Nephron (organoid): ENCODE measurements at regions not wholly inside any gene's neighbourhood (a gene's known extent, or its start where the extent isn't known, plus 50 kb on each side); places are given as distances from the start of the nearest gene placed in this dataset.

Experiments used
- H3K27ac Mint-ChIP-seq, 3 experiments: 2 replicates each; pipeline ENCODE4 v1.8.0; 2020; ENCODE audit warnings: mixed read lengths in 3 of 3, mild to moderate bottlenecking in 2 of 3, moderate library complexity in 1 of 3
- H3K27me3 Mint-ChIP-seq: 2 replicates; pipeline ENCODE4 v1.8.0; 2021; ENCODE audit warnings: low read depth, mild to moderate bottlenecking, moderate library complexity, mixed read lengths
- H3K36me3 Mint-ChIP-seq: 2 replicates; pipeline ENCODE4 v1.8.0; 2020; ENCODE audit warnings: low read depth, mixed read lengths
- H3K4me1 Mint-ChIP-seq: 2 replicates; pipeline ENCODE4 v1.8.0; 2020; ENCODE audit warnings: mixed read lengths
- H3K4me3 Mint-ChIP-seq, 3 experiments: 2 replicates each; pipeline ENCODE4 v1.8.0; 2020; ENCODE audit warnings: mild to moderate bottlenecking in 3 of 3, mixed read lengths in 3 of 3, moderate library complexity in 2 of 3
- H3K9me3 Mint-ChIP-seq: 2 replicates; pipeline ENCODE4 v1.8.0; 2020; ENCODE audit warnings: mixed read lengths
- TF ChIP-seq, protein P1 (sequence below), 3 experiments: fragments of 200-600 bp; sonication (generic); IDR thresholded peaks; one replicate each; pipeline ENCODE4 v1.5.0; 2021; ENCODE audit warnings: antibody characterized with exemption in 3 of 3; ENCODE audit not compliant: unreplicated experiment in 3 of 3

GRCh38 chr5:56608217-56608925 is 207.0 kb upstream of the MAP3K1 start:
- peak overlapping the region in 1 of 3 experiments; percentile 66 for H3K27ac Mint-ChIP-seq
- peaks cover 12% of the 10 kb centered on the region for H3K36me3 Mint-ChIP-seq
- no peak overlapping the region for H3K4me3 Mint-ChIP-seq
- TF ChIP-seq, protein P1, sequence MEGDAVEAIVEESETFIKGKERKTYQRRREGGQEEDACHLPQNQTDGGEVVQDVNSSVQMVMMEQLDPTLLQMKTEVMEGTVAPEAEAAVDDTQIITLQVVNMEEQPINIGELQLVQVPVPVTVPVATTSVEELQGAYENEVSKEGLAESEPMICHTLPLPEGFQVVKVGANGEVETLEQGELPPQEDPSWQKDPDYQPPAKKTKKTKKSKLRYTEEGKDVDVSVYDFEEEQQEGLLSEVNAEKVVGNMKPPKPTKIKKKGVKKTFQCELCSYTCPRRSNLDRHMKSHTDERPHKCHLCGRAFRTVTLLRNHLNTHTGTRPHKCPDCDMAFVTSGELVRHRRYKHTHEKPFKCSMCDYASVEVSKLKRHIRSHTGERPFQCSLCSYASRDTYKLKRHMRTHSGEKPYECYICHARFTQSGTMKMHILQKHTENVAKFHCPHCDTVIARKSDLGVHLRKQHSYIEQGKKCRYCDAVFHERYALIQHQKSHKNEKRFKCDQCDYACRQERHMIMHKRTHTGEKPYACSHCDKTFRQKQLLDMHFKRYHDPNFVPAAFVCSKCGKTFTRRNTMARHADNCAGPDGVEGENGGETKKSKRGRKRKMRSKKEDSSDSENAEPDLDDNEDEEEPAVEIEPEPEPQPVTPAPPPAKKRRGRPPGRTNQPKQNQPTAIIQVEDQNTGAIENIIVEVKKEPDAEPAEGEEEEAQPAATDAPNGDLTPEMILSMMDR (IDR thresholded peaks at IDR 0.05; ENCODE audit: unreplicated experiment in 3 of 3), result no peak
- peaks cover 21% of the 10 kb centered on the region for H3K9me3 Mint-ChIP-seq
- H3K27me3 Mint-ChIP-seq, result peaks cover 6% of the 10 kb centered on the region
- peaks cover 14% of the 10 kb centered on the region for H3K4me1 Mint-ChIP-seq

GRCh38 chr5:56607551-56607950 is 207.8 kb upstream of the MAP3K1 start:
- no peak overlapping the region for H3K4me3 Mint-ChIP-seq
- TF ChIP-seq, protein P1 (IDR thresholded peaks at IDR 0.05; ENCODE audit: unreplicated experiment in 3 of 3), result no peak
- peaks cover 6% of the 10 kb centered on the region for H3K27me3 Mint-ChIP-seq
- peaks cover 14% of the 10 kb centered on the region for H3K4me1 Mint-ChIP-seq
- peak overlapping the region; percentile 26 to 66 (median 62) for H3K27ac Mint-ChIP-seq
- peaks cover 14% of the 10 kb centered on the region for H3K9me3 Mint-ChIP-seq
- H3K36me3 Mint-ChIP-seq, result peaks cover 12% of the 10 kb centered on the region

- H3K4me1 Mint-ChIP-seq, result peaks cover 14% of the 10 kb centered on the region
- H3K27ac Mint-ChIP-seq, result peak overlapping the region in 2 of 3 experiments; percentile 62 to 66
- H3K9me3 Mint-ChIP-seq, result peaks cover 13% of the 10 kb centered on the region
These were observed 208.3 kb upstream of the MAP3K1 start for GRCh38 chr5:56607074-56607473.

GRCh38 chr5:56606192-56606591 is 209.2 kb upstream of the MAP3K1 start:
- no peak overlapping the region for H3K4me3 Mint-ChIP-seq
- H3K9me3 Mint-ChIP-seq, result peaks cover 6% of the 10 kb centered on the region
- H3K27ac Mint-ChIP-seq, result no peak overlapping the region
- H3K36me3 Mint-ChIP-seq, result peaks cover 9% of the 10 kb centered on the region
- TF ChIP-seq, protein P1 (IDR thresholded peaks at IDR 0.05; ENCODE audit: unreplicated experiment in 3 of 3), result no peak
- peaks cover 6% of the 10 kb centered on the region for H3K27me3 Mint-ChIP-seq
- H3K4me1 Mint-ChIP-seq, result peaks cover 20% of the 10 kb centered on the region

More at GRCh38 chr5:56607074-56607473, 208.3 kb upstream of the MAP3K1 start:
- TF ChIP-seq, protein P1 (IDR thresholded peaks at IDR 0.05; ENCODE audit: unreplicated experiment in 3 of 3), result no peak
- H3K4me3 Mint-ChIP-seq, result no peak overlapping the region
- H3K36me3 Mint-ChIP-seq, result peaks cover 12% of the 10 kb centered on the region
- H3K27me3 Mint-ChIP-seq, result peaks cover 6% of the 10 kb centered on the region

- Mint-ChIP-seq H3K27me3 (peaks cover 6% of the 10 kb centered on the region), H3K4me3 (no peak overlapping the region), H3K4me1 (peaks cover 23% of the 10 kb centered on the region), H3K9me3 (no peaks in the 10 kb centered on the region), H3K36me3 (peaks cover under 1% of the 10 kb centered on the region), H3K27ac (no peak overlapping the region)
- TF ChIP-seq, protein P1 (IDR thresholded peaks at IDR 0.05; ENCODE audit: unreplicated experiment in 3 of 3), result no peak
These were observed 210.1 kb upstream of the MAP3K1 start for GRCh38 chr5:56605231-56605630.

DNA sequence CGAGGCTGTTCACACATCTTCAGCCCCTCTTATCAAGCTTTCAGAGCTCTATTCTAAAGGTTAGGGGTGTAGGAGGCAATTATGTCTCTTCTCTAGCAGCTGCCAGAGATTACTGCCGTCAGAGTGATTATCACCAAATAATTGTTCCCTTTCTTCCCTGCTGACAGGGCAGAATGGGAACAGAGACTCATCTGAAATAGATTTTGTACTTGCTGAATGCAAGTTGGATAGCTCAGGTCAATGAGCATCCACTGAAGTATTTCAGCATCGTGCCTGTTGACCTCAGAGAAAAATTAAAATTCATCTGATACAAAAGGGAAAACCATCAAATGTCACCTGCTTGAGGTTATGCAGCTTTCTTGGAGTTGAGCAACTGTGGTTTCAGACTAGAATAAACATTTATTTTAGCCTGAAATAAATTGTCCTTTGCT is 213.7 kb upstream of the MAP3K1 start:
- Mint-ChIP-seq H3K27ac (no peak overlapping the region), H3K4me3 (no peak overlapping the region), H3K9me3 (no peaks in the 10 kb centered on the region), H3K27me3 (peaks cover 6% of the 10 kb centered on the region), H3K36me3 (no peaks in the 10 kb centered on the region), H3K4me1 (peaks cover 14% of the 10 kb centered on the region)
- TF ChIP-seq, protein P1 (IDR thresholded peaks at IDR 0.05; ENCODE audit: unreplicated experiment in 3 of 3), result no peak
